Activated B cell treated with CpG ODN at 0.5 μM for 24 hours (primary cell): ENCODE measurements at regions not wholly inside any gene's neighbourhood (a gene's known extent, or its start where the extent isn't known, plus 50 kb on each side); places are given as distances from the start of the nearest gene placed in this dataset.

Experiments
- ATAC-seq: fragments of 200-7000 bp; cut with Tn5 transposase; one replicate; pipeline ENCODE4 v1.10.0; 2021; ENCODE audit warnings: low read depth, mild to moderate bottlenecking, moderate library complexity
- CTCF ChIA-PET: fragments of 350-600 bp; sonication (Branson Sonifier 250); formaldehyde crosslinking; loops from one replicate; lab custom pipeline; 2021; ENCODE audit warnings: antibody characterized with exemption; lab: Charles Lee
- POLR2A ChIA-PET: fragments of 350-600 bp; sonication (Branson Sonifier 250); formaldehyde crosslinking; loops from one replicate; lab custom pipeline; 2021; ENCODE audit warnings: antibody characterized with exemption; lab: Charles Lee
- DNase-seq: peaks from one replicate; pipeline ENCODE4 v3.0.0; 2022
- H3K27ac Mint-ChIP-seq: one replicate; pipeline ENCODE4 v1.8.0; 2020; ENCODE audit warnings: mixed read lengths
- H3K27me3 Mint-ChIP-seq: one replicate; pipeline ENCODE4 v1.8.0; 2021; ENCODE audit warnings: mixed read lengths
- H3K36me3 Mint-ChIP-seq: one replicate; pipeline ENCODE4 v1.8.0; 2021; ENCODE audit warnings: low read depth, mixed read lengths
- H3K4me1 Mint-ChIP-seq: one replicate; pipeline ENCODE4 v1.8.0; 2021; ENCODE audit warnings: mixed read lengths
- H3K4me3 Mint-ChIP-seq: one replicate; pipeline ENCODE4 v1.8.0; 2020; ENCODE audit warnings: mild to moderate bottlenecking, mixed read lengths
- H3K9me3 Mint-ChIP-seq: one replicate; pipeline ENCODE4 v1.8.0; 2020; ENCODE audit warnings: mixed read lengths
- CTCF ChIP-seq: fragments of 200-600 bp; IDR thresholded peaks from one replicate; pipeline ENCODE4 v1.8.0; 2022; ENCODE audit warnings: antibody characterized with exemption, mild to moderate bottlenecking
- intact Hi-C: fragments of 100-400 bp; cut with micrococcal nuclease; formaldehyde crosslinking; loops from one replicate; pipeline ENCODE4 v1.15.1; 2024

- no peaks in the 10 kb centered on the region for H3K9me3 Mint-ChIP-seq
- POLR2A ChIA-PET = no interaction called here
- no peak overlapping the region for H3K27ac Mint-ChIP-seq
- TF ChIP-seq CTCF = no peak
- peaks cover 14% of the 10 kb centered on the region for H3K27me3 Mint-ChIP-seq
- no peaks in the 10 kb centered on the region for H3K36me3 Mint-ChIP-seq
- ATAC-seq (no peak), DNase-seq (no peak)
- no peak overlapping the region for H3K4me3 Mint-ChIP-seq
- H3K4me1 Mint-ChIP-seq = no peaks in the 10 kb centered on the region
- CTCF ChIA-PET = interaction anchor here (1.2 to 1.4 kb wide), 2 partner anchors 14 to 17 kb away, joined by 3 read pairs; no protein-coding TSS in a partner anchor
- intact Hi-C loops = no loop called here
Observed at GRCh38 chr2:222054813-222055212, 244.0 kb downstream of the PAX3 start.

- H3K36me3 Mint-ChIP-seq = no peaks in the 10 kb centered on the region
- intact Hi-C loops = no loop called here
- no peak for TF ChIP-seq CTCF
- DNase-seq = no peak
- H3K9me3 Mint-ChIP-seq = no peaks in the 10 kb centered on the region
- no peak overlapping the region for H3K27ac Mint-ChIP-seq
- ChIA-PET POLR2A (no interaction called here), CTCF (interaction anchor here (1.2 kb wide), 1 partner anchor 13 kb away, joined by 3 read pairs; no protein-coding TSS in a partner anchor)
- no peaks in the 10 kb centered on the region for H3K4me1 Mint-ChIP-seq
- no peak overlapping the region for H3K4me3 Mint-ChIP-seq
- ATAC-seq = no peak
- H3K27me3 Mint-ChIP-seq = peaks cover 18% of the 10 kb centered on the region
Observed at GRCh38 chr2:222052934-222053367, 245.8 kb downstream of the PAX3 start.

GRCh38 chr2:222050981-222051380 lies 247.8 kb downstream of the PAX3 start:
- no peak overlapping the region for H3K4me3 Mint-ChIP-seq
- intact Hi-C loops = no loop called here
- no peaks in the 10 kb centered on the region for H3K36me3 Mint-ChIP-seq
- no peak overlapping the region for H3K27ac Mint-ChIP-seq
- ChIA-PET CTCF (no interaction called here), POLR2A (no interaction called here)
- no peaks in the 10 kb centered on the region for H3K4me1 Mint-ChIP-seq
- no peak for TF ChIP-seq CTCF
- peaks cover 16% of the 10 kb centered on the region for H3K27me3 Mint-ChIP-seq
- no peaks in the 10 kb centered on the region for H3K9me3 Mint-ChIP-seq
- ATAC-seq (no peak), DNase-seq (no peak)

DNA sequence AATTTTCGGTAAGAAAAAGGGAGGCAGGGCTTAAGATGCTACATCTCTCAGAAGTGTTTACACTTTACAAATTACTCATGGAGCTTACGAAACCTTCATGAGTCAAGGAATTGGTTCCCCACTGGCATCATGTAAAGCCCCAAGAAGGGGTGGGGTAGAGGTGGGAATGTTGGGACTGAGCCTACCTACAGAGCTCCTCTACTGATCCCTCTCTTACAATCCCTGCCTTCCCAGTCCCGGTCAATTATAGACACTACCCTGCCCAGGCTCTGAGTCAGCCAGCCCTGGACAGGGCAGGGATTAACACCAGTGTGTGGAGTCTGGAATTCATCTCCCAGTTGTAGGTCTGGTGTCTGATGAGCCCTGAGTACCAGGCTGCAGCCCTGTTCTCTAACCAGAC lies 248.9 kb downstream of the PAX3 start:
- Mint-ChIP-seq H3K4me1 (no peaks in the 10 kb centered on the region), H3K9me3 (no peaks in the 10 kb centered on the region), H3K27me3 (peaks cover 16% of the 10 kb centered on the region), H3K36me3 (no peaks in the 10 kb centered on the region), H3K4me3 (no peak overlapping the region), H3K27ac (no peak overlapping the region)
- CTCF ChIA-PET = interaction anchor here (0.6 kb wide), 1 partner anchor 655 kb away, joined by 8 read pairs; no protein-coding TSS in a partner anchor
- POLR2A ChIA-PET = no interaction called here
- intact Hi-C loops = no loop called here
- TF ChIP-seq CTCF = no peak
- ATAC-seq (no peak), DNase-seq (no peak)

GRCh38 chr2:222043897-222044296 lies 254.9 kb downstream of the PAX3 start:
- intact Hi-C loops = no loop called here
- Mint-ChIP-seq H3K27ac (no peak overlapping the region), H3K4me1 (no peaks in the 10 kb centered on the region), H3K27me3 (peaks cover 3% of the 10 kb centered on the region), H3K9me3 (no peaks in the 10 kb centered on the region), H3K36me3 (no peaks in the 10 kb centered on the region), H3K4me3 (no peak overlapping the region)
- DNase-seq (no peak), ATAC-seq (no peak)
- TF ChIP-seq CTCF = no peak
- ChIA-PET CTCF (interaction anchor here (1.0 kb wide), 1 partner anchor 14 kb away, joined by 5 read pairs; no protein-coding TSS in a partner anchor), POLR2A (no interaction called here)
